Left lung (tissue), 4 donors: ENCODE measurements at regions not wholly inside any gene's neighbourhood (a gene's known extent, or its start where the extent isn't known, plus 50 kb on each side); places are given as distances from the start of the nearest gene placed in this dataset.

ENCODE experiments used
- ATAC-seq: fragments of 200-7000 bp; cut with Tn5 transposase; one replicate; pipeline ENCODE4 v1.9.1; 2020; ENCODE audit warnings: moderate library complexity
- DNase-seq, 4 donors: peaks; one replicate each; pipeline ENCODE4 v3.0.0-alpha.2; 2013 to 2020
- H3K27ac ChIP-seq, 2 donors: fragments of 200-600 bp; sonication (generic) in 1 of 2; one replicate each; pipeline versions ENCODE4 v1.5.0 to v1.8.0; 2020 to 2021
- H3K27me3 ChIP-seq, 2 donors: fragments of 200-600 bp; sonication (generic) in 1 of 2; one replicate each; pipeline versions ENCODE4 v1.5.0 to v1.8.0; 2020 to 2021
- H3K36me3 ChIP-seq, 2 donors: fragments of 200-600 bp; sonication (generic) in 1 of 2; one replicate each; pipeline versions ENCODE4 v1.5.0 to v1.8.0; 2020 to 2021
- H3K4me1 ChIP-seq, 2 donors: fragments of 200-600 bp; one replicate each; pipeline ENCODE4 v1.8.0; 2021
- H3K4me3 ChIP-seq, 2 donors: fragments of 200-600 bp; sonication (generic) in 1 of 2; one replicate each; pipeline versions ENCODE4 v1.5.0 to v1.8.0; 2020 to 2021; ENCODE audit warnings: mild to moderate bottlenecking in 1 of 2
- H3K9me3 ChIP-seq, 2 donors: fragments of 200-600 bp; sonication (generic) in 1 of 2; one replicate each; pipeline versions ENCODE4 v1.5.0 to v1.8.0; 2020 to 2021
- intact Hi-C, 2 donors: fragments of 100-400 bp; cut with DNase I; formaldehyde crosslinking; loops; one replicate each; pipeline versions ENCODE4 v1.11.2 to v1.14.2; 2022
- TF ChIP-seq, protein P1 (sequence below), 2 donors: fragments of 200-600 bp; sonication (generic) in 1 of 2; IDR thresholded peaks; one replicate each; pipeline versions ENCODE4 v1.5.0 to v1.8.0; 2021; ENCODE audit warnings: antibody characterized with exemption in 2 of 2
- donor health status: DM: no; HTN: yes; CAD: no.
- donor health status: DM: no; HTN: no; CAD: no.

GRCh38 chr5:119860463-119860862 lies 231.1 kb downstream of the FAM170A start:
- Histone ChIP-seq H3K4me1 (no peaks in the 10 kb centered on the region), H3K27ac (no peak overlapping the region), H3K36me3 (no peaks in the 10 kb centered on the region), H3K9me3 (no peaks in the 10 kb centered on the region), H3K27me3 (no peaks in the 10 kb centered on the region), H3K4me3 (no peak overlapping the region)
- DNase-seq (no peak), ATAC-seq (no peak)
- intact Hi-C loops = no loop called here
- TF ChIP-seq, protein P1, sequence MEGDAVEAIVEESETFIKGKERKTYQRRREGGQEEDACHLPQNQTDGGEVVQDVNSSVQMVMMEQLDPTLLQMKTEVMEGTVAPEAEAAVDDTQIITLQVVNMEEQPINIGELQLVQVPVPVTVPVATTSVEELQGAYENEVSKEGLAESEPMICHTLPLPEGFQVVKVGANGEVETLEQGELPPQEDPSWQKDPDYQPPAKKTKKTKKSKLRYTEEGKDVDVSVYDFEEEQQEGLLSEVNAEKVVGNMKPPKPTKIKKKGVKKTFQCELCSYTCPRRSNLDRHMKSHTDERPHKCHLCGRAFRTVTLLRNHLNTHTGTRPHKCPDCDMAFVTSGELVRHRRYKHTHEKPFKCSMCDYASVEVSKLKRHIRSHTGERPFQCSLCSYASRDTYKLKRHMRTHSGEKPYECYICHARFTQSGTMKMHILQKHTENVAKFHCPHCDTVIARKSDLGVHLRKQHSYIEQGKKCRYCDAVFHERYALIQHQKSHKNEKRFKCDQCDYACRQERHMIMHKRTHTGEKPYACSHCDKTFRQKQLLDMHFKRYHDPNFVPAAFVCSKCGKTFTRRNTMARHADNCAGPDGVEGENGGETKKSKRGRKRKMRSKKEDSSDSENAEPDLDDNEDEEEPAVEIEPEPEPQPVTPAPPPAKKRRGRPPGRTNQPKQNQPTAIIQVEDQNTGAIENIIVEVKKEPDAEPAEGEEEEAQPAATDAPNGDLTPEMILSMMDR (IDR thresholded peaks at IDR 0.05) = no peak

- TF ChIP-seq, protein P1 (IDR thresholded peaks at IDR 0.05) = no peak
- intact Hi-C loops = no loop called here
- Histone ChIP-seq H3K4me3 (no peak overlapping the region), H3K4me1 (no peaks in the 10 kb centered on the region), H3K27me3 (no peaks in the 10 kb centered on the region), H3K9me3 (no peaks in the 10 kb centered on the region), H3K36me3 (no peaks in the 10 kb centered on the region), H3K27ac (no peak overlapping the region)
- DNase-seq (no peak), ATAC-seq (no peak)
Measured at GRCh38 chr5:119862619-119863018, 233.3 kb downstream of the FAM170A start.

DNA sequence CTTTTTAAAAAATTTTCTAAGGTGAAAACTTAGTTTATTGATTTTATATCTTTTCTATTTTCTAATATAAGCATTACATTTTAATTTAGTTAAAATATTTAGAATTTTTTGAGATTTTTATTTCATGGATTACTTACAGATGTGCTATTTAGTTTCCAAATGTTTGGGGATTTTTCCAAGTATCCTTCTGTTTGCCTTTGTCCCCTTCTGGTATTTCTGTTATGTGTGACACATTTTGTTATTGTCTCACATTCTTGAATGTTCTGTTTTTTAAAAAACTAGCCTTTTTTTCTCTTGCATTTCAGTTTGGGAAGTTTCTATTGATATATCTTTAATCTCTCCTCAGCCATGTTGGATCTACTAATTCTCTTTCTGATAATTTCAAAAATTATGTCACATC lies 234.9 kb downstream of the FAM170A start:
- no peaks in the 10 kb centered on the region for H3K9me3 ChIP-seq
- intact Hi-C loops = no loop called here
- H3K27ac ChIP-seq = no peak overlapping the region
- TF ChIP-seq, protein P1 (IDR thresholded peaks at IDR 0.05) = no peak
- no peaks in the 10 kb centered on the region for H3K4me1 ChIP-seq
- H3K4me3 ChIP-seq = no peak overlapping the region
- no peaks in the 10 kb centered on the region for H3K27me3 ChIP-seq
- H3K36me3 ChIP-seq = no peaks in the 10 kb centered on the region
- ATAC-seq (no peak), DNase-seq (no peak)

DNA sequence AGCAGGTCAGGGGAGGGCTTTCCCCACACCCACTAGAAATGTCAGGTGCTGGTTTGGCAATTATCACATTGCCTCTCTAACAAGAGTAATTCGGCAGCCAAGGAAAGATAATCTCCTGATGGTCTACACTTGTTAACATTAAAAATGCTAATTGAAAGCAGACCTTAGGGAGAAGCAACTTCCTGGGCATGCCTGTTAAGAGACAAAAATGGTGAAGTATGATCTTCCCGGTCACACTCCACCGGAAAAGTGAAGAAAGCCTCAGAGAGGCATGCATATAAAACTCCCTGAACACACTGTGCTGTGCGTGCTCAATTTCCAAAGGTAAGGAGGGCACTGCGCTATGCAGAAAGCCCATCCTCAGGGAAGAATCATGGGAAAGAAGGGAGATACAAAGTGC lies 244.3 kb downstream of the FAM170A start:
- Histone ChIP-seq H3K27ac (no peak overlapping the region), H3K4me3 (no peak overlapping the region), H3K36me3 (no peaks in the 10 kb centered on the region), H3K4me1 (no peaks in the 10 kb centered on the region), H3K9me3 (no peaks in the 10 kb centered on the region), H3K27me3 (no peaks in the 10 kb centered on the region)
- TF ChIP-seq, protein P1 (IDR thresholded peaks at IDR 0.05) = no peak
- DNase-seq = no peak
- intact Hi-C loops = no loop called here
- no peak for ATAC-seq

DNA sequence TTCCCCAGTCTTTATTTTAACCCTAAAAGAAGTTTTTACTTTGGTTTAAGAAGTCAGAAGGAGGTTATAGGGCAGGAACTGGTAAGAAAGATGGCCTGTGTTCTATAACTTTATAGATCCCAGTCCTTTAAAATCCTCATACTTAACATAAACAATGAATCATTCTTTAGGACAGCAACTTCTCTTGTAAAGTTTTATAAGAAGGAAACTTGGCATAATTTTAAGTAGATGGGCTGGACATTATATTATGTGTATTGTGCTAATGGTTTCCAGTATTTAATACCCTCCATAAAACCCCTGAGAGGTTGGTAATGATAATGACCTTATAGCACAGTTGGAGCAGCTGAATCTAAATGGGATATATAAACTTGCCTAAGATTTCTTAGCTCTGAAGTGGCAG lies 247.2 kb downstream of the FAM170A start:
- ATAC-seq (no peak), DNase-seq (no peak)
- Histone ChIP-seq H3K36me3 (no peaks in the 10 kb centered on the region), H3K27me3 (no peaks in the 10 kb centered on the region), H3K9me3 (no peaks in the 10 kb centered on the region), H3K4me3 (no peak overlapping the region), H3K4me1 (no peaks in the 10 kb centered on the region), H3K27ac (no peak overlapping the region)
- TF ChIP-seq, protein P1 (IDR thresholded peaks at IDR 0.05) = no peak
- intact Hi-C loops = no loop called here
